Activated naive CD8-positive, alpha-beta T cell treated with anti-CD3 and anti-CD28 coated beads, Interleukin-2, amount 10 ng/mL, durations not matched to agents 7 days and 5 days (primary cell): ENCODE measurements at regions not wholly inside any gene's neighbourhood (a gene's known extent, or its start where the extent isn't known, plus 50 kb on each side); places are given as distances from the start of the nearest gene placed in this dataset.
"Not testable (repeated sequence)": the region's sequence is repeated elsewhere in the genome, so short reads cannot be mapped to it uniquely, and the experiment has no call there.

Experiments
- ATAC-seq: fragments of 150-1000 bp; cut with Tn5 transposase; one replicate; pipeline ENCODE4 v1.10.0; 2021; ENCODE audit warnings: low read depth, moderate library complexity
- POLR2A ChIA-PET: fragments of 350-600 bp; sonication (Branson Sonifier 250); formaldehyde crosslinking; loops from one replicate; lab custom pipeline; 2021; ENCODE audit warnings: antibody characterized with exemption; lab: Charles Lee
- DNase-seq: peaks from one replicate; pipeline ENCODE4 v3.0.0; 2021
- H3K27ac Mint-ChIP-seq: one replicate; pipeline ENCODE4 v1.8.0; 2022; ENCODE audit warnings: mild to moderate bottlenecking, mixed read lengths
- H3K27me3 Mint-ChIP-seq: one replicate; pipeline ENCODE4 v1.8.0; 2022; ENCODE audit warnings: mild to moderate bottlenecking, moderate library complexity, mixed read lengths
- H3K36me3 Mint-ChIP-seq: one replicate; pipeline ENCODE4 v1.8.0; 2021; ENCODE audit warnings: mild to moderate bottlenecking, mixed read lengths
- H3K4me1 Mint-ChIP-seq: one replicate; pipeline ENCODE4 v1.8.0; 2021; ENCODE audit warnings: mixed read lengths
- H3K4me3 Mint-ChIP-seq: one replicate; pipeline ENCODE4 v1.8.0; 2022; ENCODE audit warnings: mild to moderate bottlenecking, moderate library complexity, mixed read lengths
- H3K9me3 Mint-ChIP-seq: one replicate; pipeline ENCODE4 v1.8.0; 2021; ENCODE audit warnings: mixed read lengths

GRCh38 chr4:130068072-130068471 lies 972.1 kb downstream of the C4orf33 start:
- Mint-ChIP-seq H3K27ac (no peak overlapping the region), H3K4me3 (no peak overlapping the region), H3K36me3 (no peaks in the 10 kb centered on the region), H3K27me3 (no peaks in the 10 kb centered on the region), H3K9me3 (peaks cover 2% of the 10 kb centered on the region), H3K4me1 (no peaks in the 10 kb centered on the region)
- DNase-seq (no peak), ATAC-seq (no peak)
- POLR2A ChIA-PET: no interaction called here

GRCh38 chr4:130071746-130072145 lies 975.8 kb downstream of the C4orf33 start:
- ATAC-seq: no peak
- Mint-ChIP-seq H3K4me1 (no peaks in the 10 kb centered on the region), H3K27ac (no peak overlapping the region), H3K4me3 (no peak overlapping the region), H3K9me3 (peaks cover 2% of the 10 kb centered on the region), H3K36me3 (no peaks in the 10 kb centered on the region), H3K27me3 (no peaks in the 10 kb centered on the region)
- POLR2A ChIA-PET: no interaction called here
- DNase-seq: no peak

- no peaks in the 10 kb centered on the region for H3K4me1 Mint-ChIP-seq
- H3K4me3 Mint-ChIP-seq: no peak overlapping the region
- ATAC-seq: no peak
- POLR2A ChIA-PET: no interaction called here
- no peaks in the 10 kb centered on the region for H3K27me3 Mint-ChIP-seq
- DNase-seq: no peak
- no peak overlapping the region for H3K27ac Mint-ChIP-seq
- H3K9me3 Mint-ChIP-seq: no peaks in the 10 kb centered on the region
- no peaks in the 10 kb centered on the region for H3K36me3 Mint-ChIP-seq
These were observed 977.3 kb downstream of the C4orf33 start for GRCh38 chr4:130073145-130073790.

- Mint-ChIP-seq H3K9me3 (no peaks in the 10 kb centered on the region), H3K27me3 (no peaks in the 10 kb centered on the region), H3K4me3 (no peak overlapping the region), H3K36me3 (no peaks in the 10 kb centered on the region), H3K4me1 (no peaks in the 10 kb centered on the region), H3K27ac (no peak overlapping the region)
- POLR2A ChIA-PET: no interaction called here
- DNase-seq (no peak), ATAC-seq (no peak)
These were observed 978.1 kb downstream of the C4orf33 start for GRCh38 chr4:130074096-130074495.

- Mint-ChIP-seq H3K27me3 (no peaks in the 10 kb centered on the region), H3K36me3 (no peaks in the 10 kb centered on the region), H3K9me3 (no peaks in the 10 kb centered on the region), H3K27ac (no peak overlapping the region), H3K4me3 (no peak overlapping the region), H3K4me1 (no peaks in the 10 kb centered on the region)
- POLR2A ChIA-PET: no interaction called here
- DNase-seq (no peak), ATAC-seq (no peak)
These were observed 981.3 kb downstream of the C4orf33 start for GRCh38 chr4:130077275-130077674.

- H3K36me3 Mint-ChIP-seq, H3K4me1 Mint-ChIP-seq, DNase-seq, H3K27me3 Mint-ChIP-seq, ATAC-seq, H3K27ac Mint-ChIP-seq, POLR2A ChIA-PET, H3K4me3 Mint-ChIP-seq, H3K9me3 Mint-ChIP-seq: not testable (repeated sequence)
These were observed 983.1 kb downstream of the C4orf33 start for GRCh38 chr4:130079027-130079426.

- Mint-ChIP-seq H3K27ac (no peak overlapping the region), H3K27me3 (no peaks in the 10 kb centered on the region), H3K9me3 (no peaks in the 10 kb centered on the region), H3K4me1 (no peaks in the 10 kb centered on the region), H3K4me3 (no peak overlapping the region), H3K36me3 (no peaks in the 10 kb centered on the region)
- POLR2A ChIA-PET: no interaction called here
- ATAC-seq (no peak), DNase-seq (no peak)
These were observed 985.0 kb downstream of the C4orf33 start for GRCh38 chr4:130080872-130081451.

GRCh38 chr4:130090427-130090826 lies 994.5 kb downstream of the C4orf33 start:
- Mint-ChIP-seq H3K4me3 (no peak overlapping the region), H3K36me3 (no peaks in the 10 kb centered on the region), H3K4me1 (no peaks in the 10 kb centered on the region), H3K27me3 (no peaks in the 10 kb centered on the region), H3K9me3 (peaks cover 2% of the 10 kb centered on the region), H3K27ac (no peak overlapping the region)
- no peak for DNase-seq
- POLR2A ChIA-PET: no interaction called here
- no peak for ATAC-seq

GRCh38 chr4:130092187-130093015 lies 996.4 kb downstream of the C4orf33 start:
- H3K27me3 Mint-ChIP-seq: no peaks in the 10 kb centered on the region
- no peak for DNase-seq

GRCh38 chr4:130099105-130099504 lies 1003.2 kb downstream of the C4orf33 start:
- H3K9me3 Mint-ChIP-seq: no peaks in the 10 kb centered on the region
- ATAC-seq (no peak), DNase-seq (no peak)
- no peaks in the 10 kb centered on the region for H3K36me3 Mint-ChIP-seq
- H3K4me1 Mint-ChIP-seq: no peaks in the 10 kb centered on the region
- POLR2A ChIA-PET: no interaction called here
- H3K27ac Mint-ChIP-seq: no peak overlapping the region
- no peaks in the 10 kb centered on the region for H3K27me3 Mint-ChIP-seq
- no peak overlapping the region for H3K4me3 Mint-ChIP-seq

More at GRCh38 chr4:130092187-130093015, 996.4 kb downstream of the C4orf33 start:
- Mint-ChIP-seq H3K36me3 (no peaks in the 10 kb centered on the region), H3K4me1 (no peaks in the 10 kb centered on the region), H3K9me3 (peaks cover 2% of the 10 kb centered on the region), H3K4me3 (no peak overlapping the region), H3K27ac (no peak overlapping the region)
- ATAC-seq: no peak
- POLR2A ChIA-PET: no interaction called here

- Mint-ChIP-seq H3K4me3 (no peak overlapping the region), H3K36me3 (no peaks in the 10 kb centered on the region), H3K27ac (no peak overlapping the region), H3K9me3 (peaks cover 2% of the 10 kb centered on the region), H3K4me1 (no peaks in the 10 kb centered on the region), H3K27me3 (no peaks in the 10 kb centered on the region)
- DNase-seq (no peak), ATAC-seq (no peak)
- POLR2A ChIA-PET: no interaction called here
These were observed 1014.2 kb downstream of the C4orf33 start for GRCh38 chr4:130110189-130110588.

GRCh38 chr4:130110770-130111169 lies 1014.8 kb downstream of the C4orf33 start:
- ATAC-seq: no peak
- no peaks in the 10 kb centered on the region for H3K27me3 Mint-ChIP-seq
- POLR2A ChIA-PET: no interaction called here
- no peak for DNase-seq
- H3K4me3 Mint-ChIP-seq: no peak overlapping the region
- H3K36me3 Mint-ChIP-seq: no peaks in the 10 kb centered on the region
- no peak overlapping the region for H3K27ac Mint-ChIP-seq
- peaks cover 2% of the 10 kb centered on the region for H3K9me3 Mint-ChIP-seq
- H3K4me1 Mint-ChIP-seq: no peaks in the 10 kb centered on the region

GRCh38 chr4:130124066-130124465 lies 1028.1 kb downstream of the C4orf33 start:
- no peak for ATAC-seq
- H3K4me1 Mint-ChIP-seq: no peaks in the 10 kb centered on the region
- H3K27me3 Mint-ChIP-seq: no peaks in the 10 kb centered on the region

GRCh38 chr4:130125467-130125866 lies 1029.5 kb downstream of the C4orf33 start:
- no peak for DNase-seq
- peaks cover 1% of the 10 kb centered on the region for H3K36me3 Mint-ChIP-seq
- no peak overlapping the region for H3K4me3 Mint-ChIP-seq
- ATAC-seq: no peak
- POLR2A ChIA-PET: no interaction called here
- H3K27ac Mint-ChIP-seq: no peak overlapping the region
- H3K4me1 Mint-ChIP-seq: no peaks in the 10 kb centered on the region
- H3K9me3 Mint-ChIP-seq: peaks cover 3% of the 10 kb centered on the region
- no peaks in the 10 kb centered on the region for H3K27me3 Mint-ChIP-seq

More at GRCh38 chr4:130124066-130124465, 1028.1 kb downstream of the C4orf33 start:
- POLR2A ChIA-PET: no interaction called here
- DNase-seq: no peak
- H3K9me3 Mint-ChIP-seq: peaks cover 3% of the 10 kb centered on the region
- no peak overlapping the region for H3K27ac Mint-ChIP-seq
- H3K36me3 Mint-ChIP-seq: no peaks in the 10 kb centered on the region
- H3K4me3 Mint-ChIP-seq: no peak overlapping the region
